ENCODE measurements at regions not wholly inside any gene's neighbourhood (a gene's known extent, or its start where the extent isn't known, plus 50 kb on each side); places are given as distances from the start of the nearest gene placed in this dataset.

DNA sequence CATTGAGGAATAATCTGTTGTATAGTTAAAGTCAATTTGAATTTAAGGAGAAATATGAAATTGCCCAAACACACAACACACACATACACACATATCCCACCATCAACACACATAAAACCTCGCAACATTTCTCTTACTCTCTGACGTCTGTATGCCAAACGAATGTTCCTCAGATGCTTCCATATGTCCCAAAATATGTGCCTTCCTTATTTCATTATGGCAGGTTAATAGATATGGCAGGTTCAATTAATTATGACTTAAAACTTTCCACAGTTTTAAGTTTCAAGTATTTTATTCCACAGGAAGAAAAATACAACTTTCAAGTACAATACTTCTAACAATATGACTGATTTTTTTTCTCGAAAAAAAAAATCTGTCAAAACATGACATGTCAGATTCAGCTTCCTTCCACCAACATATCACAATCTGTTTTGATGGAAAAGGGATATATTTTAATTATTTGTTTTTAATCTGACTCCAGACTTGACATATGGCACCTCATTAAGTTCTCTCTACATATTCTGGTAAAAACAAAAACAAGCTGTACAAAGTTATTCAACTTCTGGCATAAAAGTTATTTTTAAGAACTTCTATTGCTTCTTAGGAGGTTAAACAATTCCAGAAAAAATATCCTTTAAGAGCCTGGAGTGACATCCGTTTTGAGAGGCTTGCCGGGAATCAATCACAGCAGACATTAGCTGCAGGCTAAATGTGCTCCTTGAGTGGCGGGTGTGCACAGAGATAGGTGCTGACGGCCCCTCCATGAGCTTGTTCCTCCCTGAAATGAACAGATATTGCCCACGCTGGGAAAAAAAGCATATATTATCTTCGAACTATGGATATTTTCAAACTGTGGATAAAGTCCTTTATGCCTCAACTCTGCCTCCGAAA is 812.7 kb downstream of the DCDC2C start:
- Histone ChIP-seq H3K27me3 (no peaks in the 10 kb centered on the region), H3K27ac (no peak overlapping the region), H3K4me1 (no peaks in the 10 kb centered on the region), H3K36me3 (no peaks in the 10 kb centered on the region), H3K9me3 (no peaks in the 10 kb centered on the region), H3K4me3 (replicated peaks in 1 of 3) (no peak overlapping the region)
- DNase-seq, result no peak
- 67 to 69% methylated on average over 11 of the region's 11 CpGs for WGBS, 2 donors
- intact Hi-C loops (cut with DNase I), result no loop called here
- TF ChIP-seq, protein P1, sequence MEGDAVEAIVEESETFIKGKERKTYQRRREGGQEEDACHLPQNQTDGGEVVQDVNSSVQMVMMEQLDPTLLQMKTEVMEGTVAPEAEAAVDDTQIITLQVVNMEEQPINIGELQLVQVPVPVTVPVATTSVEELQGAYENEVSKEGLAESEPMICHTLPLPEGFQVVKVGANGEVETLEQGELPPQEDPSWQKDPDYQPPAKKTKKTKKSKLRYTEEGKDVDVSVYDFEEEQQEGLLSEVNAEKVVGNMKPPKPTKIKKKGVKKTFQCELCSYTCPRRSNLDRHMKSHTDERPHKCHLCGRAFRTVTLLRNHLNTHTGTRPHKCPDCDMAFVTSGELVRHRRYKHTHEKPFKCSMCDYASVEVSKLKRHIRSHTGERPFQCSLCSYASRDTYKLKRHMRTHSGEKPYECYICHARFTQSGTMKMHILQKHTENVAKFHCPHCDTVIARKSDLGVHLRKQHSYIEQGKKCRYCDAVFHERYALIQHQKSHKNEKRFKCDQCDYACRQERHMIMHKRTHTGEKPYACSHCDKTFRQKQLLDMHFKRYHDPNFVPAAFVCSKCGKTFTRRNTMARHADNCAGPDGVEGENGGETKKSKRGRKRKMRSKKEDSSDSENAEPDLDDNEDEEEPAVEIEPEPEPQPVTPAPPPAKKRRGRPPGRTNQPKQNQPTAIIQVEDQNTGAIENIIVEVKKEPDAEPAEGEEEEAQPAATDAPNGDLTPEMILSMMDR (IDR thresholded peaks at IDR 0.05), result no peak
- TF ChIP-seq POLR2A (IDR thresholded peaks at IDR 0.05), result no peak

DNA sequence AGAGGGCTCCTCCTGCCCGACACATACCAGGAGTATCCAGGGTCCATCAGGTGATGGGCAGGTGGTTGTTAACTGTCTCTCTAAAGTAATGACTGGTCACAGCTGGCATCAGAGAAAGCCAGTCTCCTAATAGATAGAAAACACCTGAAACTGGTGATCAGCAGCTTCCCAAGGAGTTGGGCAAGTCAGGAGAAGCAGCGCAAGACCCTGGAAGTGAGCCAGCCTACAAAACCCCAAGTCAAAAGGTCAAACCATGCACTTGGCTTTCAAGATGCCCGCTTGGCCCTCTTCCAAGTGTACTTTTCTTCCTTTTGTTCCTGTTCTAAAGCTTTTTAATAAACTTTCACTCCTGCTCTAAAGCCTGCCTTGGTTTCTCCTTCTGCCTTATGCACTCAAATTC is 815.2 kb downstream of the DCDC2C start:
- no peak for DNase-seq
- H3K4me1 ChIP-seq, result no peaks in the 10 kb centered on the region

DNA sequence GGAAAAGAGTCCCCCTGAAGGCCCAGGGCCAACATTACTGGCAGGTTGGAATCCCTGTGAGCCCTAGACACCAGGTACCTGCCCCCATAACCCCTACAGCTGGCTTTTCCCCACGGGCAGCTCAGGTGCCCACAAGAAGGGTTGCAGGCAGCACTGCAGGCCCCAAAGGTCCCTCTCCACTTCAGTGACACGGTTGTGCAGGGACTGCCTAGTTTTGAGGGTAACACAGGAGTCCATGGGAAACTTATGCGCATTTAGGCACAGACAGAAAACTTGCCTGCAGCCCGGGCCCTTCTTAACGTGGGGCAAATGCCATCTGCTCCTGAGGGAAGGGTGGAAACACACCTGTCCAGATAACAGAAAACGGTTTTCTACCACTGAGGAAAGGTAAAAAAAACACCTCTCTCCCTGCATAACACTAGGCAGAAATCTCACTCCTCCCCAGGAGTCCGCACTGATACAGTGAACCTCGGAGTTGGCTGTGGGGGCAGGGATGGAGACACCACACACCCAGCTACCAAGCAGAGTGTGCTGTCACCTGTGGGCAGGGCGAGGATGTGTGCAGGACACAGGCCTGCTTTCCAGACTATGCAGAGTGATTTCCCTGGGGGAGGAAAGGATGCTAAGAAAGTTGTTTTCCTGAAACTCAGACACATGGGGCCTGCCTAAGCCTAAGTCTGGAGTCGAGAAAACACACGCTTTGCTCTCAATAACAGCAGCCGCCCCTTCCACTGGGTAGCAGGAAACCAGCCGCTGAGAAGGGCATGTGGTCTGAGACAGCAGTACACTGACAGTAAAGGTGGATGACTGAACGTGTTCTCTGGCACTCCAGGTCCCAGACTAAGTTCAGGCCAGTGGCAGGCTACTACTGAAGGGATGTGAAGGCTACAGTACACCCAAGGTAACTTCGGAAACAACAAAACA is 819.4 kb downstream of the DCDC2C start:
- intact Hi-C loops (cut with DNase I), result no loop called here
- H3K9me3 ChIP-seq, result no peaks in the 10 kb centered on the region
- TF ChIP-seq POLR2A (IDR thresholded peaks at IDR 0.05), result no peak
- TF ChIP-seq, protein P1 (IDR thresholded peaks at IDR 0.05), result no peak
- no peak overlapping the region for H3K27ac ChIP-seq
- H3K36me3 ChIP-seq, result no peaks in the 10 kb centered on the region
- 81 to 92% methylated on average over 13 to 15 of the region's 15 CpGs for WGBS, 2 donors
- no peaks in the 10 kb centered on the region for H3K27me3 ChIP-seq
- no peak for DNase-seq
- no peak overlapping the region for H3K4me3 ChIP-seq (replicated peaks in 1 of 3)
- H3K4me1 ChIP-seq, result no peaks in the 10 kb centered on the region

More for the DNA sequence above, 815.2 kb downstream of the DCDC2C start:
- Histone ChIP-seq H3K36me3 (no peaks in the 10 kb centered on the region), H3K4me3 (replicated peaks in 1 of 3) (no peak overlapping the region), H3K9me3 (no peaks in the 10 kb centered on the region), H3K27ac (no peak overlapping the region), H3K27me3 (no peaks in the 10 kb centered on the region)
- intact Hi-C loops (cut with DNase I), result no loop called here
- WGBS, 2 donors, result 78 to 81% methylated on average over 3 of the region's 3 CpGs
- TF ChIP-seq, protein P1 (IDR thresholded peaks at IDR 0.05), result no peak

DNA sequence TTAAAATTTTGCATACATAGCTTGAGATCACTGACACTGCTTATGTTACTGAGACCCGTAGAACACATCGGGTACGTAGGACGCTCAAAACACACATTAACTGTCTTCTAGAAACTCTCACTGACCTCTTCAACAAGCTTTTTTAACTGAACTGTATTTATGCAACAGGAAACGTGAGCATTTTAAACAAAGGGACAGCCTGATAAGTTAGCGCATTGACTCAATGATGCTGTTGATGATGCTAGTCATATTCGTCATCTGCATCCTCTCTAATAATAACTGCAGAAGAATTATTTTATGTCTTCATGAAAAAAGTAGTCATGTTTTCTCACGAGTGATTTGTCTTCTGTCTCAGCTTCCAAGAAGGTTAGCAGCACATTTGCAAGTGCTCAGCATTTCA is 824.0 kb downstream of the DCDC2C start:
- DNase-seq, result no peak
- H3K9me3 ChIP-seq, result no peaks in the 10 kb centered on the region
- H3K4me1 ChIP-seq, result no peaks in the 10 kb centered on the region
- 78 to 83% methylated on average over 8 of the region's 8 CpGs for WGBS, 2 donors
- no peak for TF ChIP-seq POLR2A (IDR thresholded peaks at IDR 0.05)
- TF ChIP-seq, protein P1 (IDR thresholded peaks at IDR 0.05), result no peak
- H3K27me3 ChIP-seq, result no peaks in the 10 kb centered on the region
- H3K36me3 ChIP-seq, result no peaks in the 10 kb centered on the region
- intact Hi-C loops (cut with DNase I), result no loop called here
- H3K27ac ChIP-seq, result no peak overlapping the region
- H3K4me3 ChIP-seq (replicated peaks in 1 of 3), result no peak overlapping the region

DNA sequence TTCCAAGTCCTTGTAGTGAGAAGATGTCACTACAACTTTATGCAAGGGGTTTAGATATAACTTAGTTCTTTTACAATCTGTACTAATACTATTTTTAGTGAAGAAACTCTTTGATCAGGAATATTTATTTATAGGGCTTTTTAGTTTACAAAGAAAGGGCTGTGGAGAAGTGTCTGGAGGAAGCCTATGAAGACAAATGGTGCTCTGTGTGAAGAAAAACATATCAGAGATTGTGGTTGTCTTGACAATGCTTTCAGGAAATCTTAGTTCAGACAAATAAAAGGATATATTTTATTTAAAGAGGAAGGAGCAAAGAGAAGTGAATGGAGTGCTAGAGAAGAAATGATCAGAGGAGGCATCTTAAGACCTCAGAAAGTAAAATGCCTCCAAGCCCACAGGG is 824.9 kb downstream of the DCDC2C start:
- TF ChIP-seq, protein P1 (IDR thresholded peaks at IDR 0.05), result no peak
- TF ChIP-seq POLR2A (IDR thresholded peaks at IDR 0.05), result no peak
- no peaks in the 10 kb centered on the region for H3K36me3 ChIP-seq

More for the DNA sequence above, 824.9 kb downstream of the DCDC2C start:
- H3K4me3 ChIP-seq (replicated peaks in 1 of 3), result no peak overlapping the region
- H3K27me3 ChIP-seq, result no peaks in the 10 kb centered on the region
- H3K4me1 ChIP-seq, result no peaks in the 10 kb centered on the region
- H3K27ac ChIP-seq, result no peak overlapping the region
- intact Hi-C loops (cut with DNase I), result no loop called here
- H3K9me3 ChIP-seq, result no peaks in the 10 kb centered on the region
- DNase-seq, result no peak

Measured in thyroid gland (tissue), 4 donors.